ENCODE measurements at regions not wholly inside any gene's neighbourhood (a gene's known extent, or its start where the extent isn't known, plus 50 kb on each side); places are given as distances from the start of the nearest gene placed in this dataset.

- DNase-seq (no peak), ATAC-seq (no peak)
- TF ChIP-seq CTCF (IDR thresholded peaks at IDR 0.05), result no peak
- peaks cover 38% of the 10 kb centered on the region for H3K9me3 ChIP-seq
- no peaks in the 10 kb centered on the region for H3K36me3 ChIP-seq (ENCODE audit: low read depth)
- H3K4me1 ChIP-seq (ENCODE audit: low read depth), result no peaks in the 10 kb centered on the region
- H3K4me3 ChIP-seq, result no peak overlapping the region
- intact Hi-C loops (cut with DNase I, micrococcal nuclease), result no loop called here
Measured at GRCh38 chr2:5215989-5216607, 476.1 kb upstream of the SOX11 start.

DNA sequence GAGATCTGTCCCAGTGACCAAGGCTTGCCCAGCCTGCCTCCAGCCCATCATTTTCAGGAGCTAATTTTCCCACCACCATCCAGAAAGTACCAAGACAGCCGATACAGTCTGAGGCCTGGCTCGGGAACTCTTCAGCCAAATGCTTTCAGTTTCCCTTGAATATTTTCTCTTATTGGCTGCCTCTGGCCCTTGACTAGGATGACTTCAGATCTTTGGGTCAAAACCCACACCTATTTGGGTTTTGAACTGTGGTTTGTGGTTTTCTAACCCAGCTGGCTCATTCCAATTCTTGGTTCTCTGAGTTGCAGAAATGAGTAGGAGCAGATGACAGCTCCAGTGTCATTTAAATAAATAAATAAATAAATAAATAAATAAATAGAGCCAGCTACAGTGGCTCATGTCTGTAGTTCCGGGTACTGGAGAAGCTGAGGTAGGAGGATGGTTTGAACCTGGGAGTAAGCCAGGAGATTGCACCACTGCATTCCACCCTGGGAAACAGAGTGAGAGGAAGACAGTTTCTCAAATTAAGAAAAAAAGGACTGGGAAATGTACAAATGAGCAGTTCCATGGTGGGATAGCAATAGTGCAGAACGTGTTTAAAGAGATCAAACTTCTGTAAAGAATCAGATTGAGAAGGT, 465.0 kb upstream of the SOX11 start:
- DNase-seq (no peak), ATAC-seq (no peak)
- intact Hi-C loops (cut with DNase I, micrococcal nuclease), result no loop called here
- Histone ChIP-seq H3K4me3 (no peak overlapping the region), H3K9me3 (peaks cover 61% of the 10 kb centered on the region), H3K4me1 (ENCODE audit: low read depth) (no peaks in the 10 kb centered on the region), H3K36me3 (ENCODE audit: low read depth) (no peaks in the 10 kb centered on the region)
- TF ChIP-seq CTCF (IDR thresholded peaks at IDR 0.05), result no peak

GRCh38 chr2:5229574-5229973, 462.6 kb upstream of the SOX11 start:
- intact Hi-C loops (cut with DNase I, micrococcal nuclease), result no loop called here
- no peak for ATAC-seq

GRCh38 chr2:5230444-5230843, 461.7 kb upstream of the SOX11 start:
- ATAC-seq, result no peak
- no peak for DNase-seq
- H3K4me3 ChIP-seq, result no peak overlapping the region
- intact Hi-C loops (cut with DNase I, micrococcal nuclease), result no loop called here
- peaks cover 58% of the 10 kb centered on the region for H3K9me3 ChIP-seq
- no peak for TF ChIP-seq CTCF (IDR thresholded peaks at IDR 0.05)
- no peaks in the 10 kb centered on the region for H3K36me3 ChIP-seq (ENCODE audit: low read depth)
- H3K4me1 ChIP-seq (ENCODE audit: low read depth), result no peaks in the 10 kb centered on the region

More at GRCh38 chr2:5229574-5229973, 462.6 kb upstream of the SOX11 start:
- TF ChIP-seq CTCF (IDR thresholded peaks at IDR 0.05), result no peak
- Histone ChIP-seq H3K4me1 (ENCODE audit: low read depth) (no peaks in the 10 kb centered on the region), H3K4me3 (no peak overlapping the region), H3K9me3 (peaks cover 58% of the 10 kb centered on the region), H3K36me3 (ENCODE audit: low read depth) (no peaks in the 10 kb centered on the region)
- DNase-seq, result no peak

DNA sequence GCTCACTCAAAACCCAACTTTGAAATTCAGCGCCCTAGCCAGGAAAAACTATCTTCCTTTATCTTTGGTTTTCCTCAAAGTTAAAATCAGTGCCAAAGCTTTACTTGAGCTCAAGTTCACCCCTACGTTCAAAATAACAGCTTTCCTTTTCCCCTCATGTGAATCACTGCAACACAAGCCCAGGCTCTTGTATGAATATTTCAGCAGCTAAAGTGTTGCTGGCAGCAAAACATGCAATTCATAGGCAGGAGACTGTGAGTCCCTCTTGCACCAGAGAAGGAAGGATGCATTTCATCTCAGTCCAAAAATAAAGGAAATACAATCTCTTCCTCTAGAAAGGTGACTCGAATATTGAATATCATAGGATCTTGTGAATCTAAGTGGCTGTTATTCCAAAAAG, 461.3 kb upstream of the SOX11 start:
- DNase-seq (no peak), ATAC-seq (no peak)
- H3K4me3 ChIP-seq, result no peak overlapping the region
- intact Hi-C loops (cut with DNase I, micrococcal nuclease), result no loop called here
- no peaks in the 10 kb centered on the region for H3K4me1 ChIP-seq (ENCODE audit: low read depth)
- no peaks in the 10 kb centered on the region for H3K36me3 ChIP-seq (ENCODE audit: low read depth)
- TF ChIP-seq CTCF (IDR thresholded peaks at IDR 0.05), result no peak
- H3K9me3 ChIP-seq, result peaks cover 58% of the 10 kb centered on the region
